OCI-LY1 (cell line): ENCODE measurements at regions not wholly inside any gene's neighbourhood (a gene's known extent, or its start where the extent isn't known, plus 50 kb on each side); places are given as distances from the start of the nearest gene placed in this dataset.

ENCODE experiments used
- EZH2 ChIP-seq: fragments of 200-600 bp; sonication (generic), shearing (Covaris generic); IDR thresholded peaks from 2 replicates; pipeline ENCODE4 v1.8.0; 2017; ENCODE audit warnings: borderline replicate concordance, mixed run types, mild to moderate bottlenecking, antibody characterized with exemption, low read length, moderate library complexity, mixed read lengths
- TF ChIP-seq, protein P1 (sequence below): fragments of 200-600 bp; sonication (generic), shearing (Covaris generic); IDR thresholded peaks from 2 replicates; pipeline ENCODE4 v1.5.1; 2017; ENCODE audit warnings: mild to moderate bottlenecking, antibody characterized with exemption, low read length, moderate library complexity, mixed read lengths

DNA sequence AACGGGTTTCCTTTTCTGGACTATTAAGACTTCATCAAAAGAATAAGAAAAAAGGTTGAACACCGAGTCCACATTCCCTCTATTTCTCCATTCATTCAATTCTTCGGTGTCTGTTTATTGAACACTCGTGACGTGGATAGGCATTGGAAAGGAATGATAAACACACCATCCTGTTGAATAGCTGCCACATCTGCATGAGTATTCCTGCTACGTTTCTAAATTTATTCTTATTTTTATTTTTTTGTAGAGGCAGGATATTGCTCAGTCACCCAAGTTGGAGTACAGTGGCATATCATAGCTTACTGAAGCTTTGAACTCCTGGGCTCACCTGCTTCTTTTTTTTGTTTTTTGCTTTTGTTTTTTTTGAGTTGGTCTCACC lies 80.8 kb upstream of the CIBAR2 start:
- TF ChIP-seq, protein P1, sequence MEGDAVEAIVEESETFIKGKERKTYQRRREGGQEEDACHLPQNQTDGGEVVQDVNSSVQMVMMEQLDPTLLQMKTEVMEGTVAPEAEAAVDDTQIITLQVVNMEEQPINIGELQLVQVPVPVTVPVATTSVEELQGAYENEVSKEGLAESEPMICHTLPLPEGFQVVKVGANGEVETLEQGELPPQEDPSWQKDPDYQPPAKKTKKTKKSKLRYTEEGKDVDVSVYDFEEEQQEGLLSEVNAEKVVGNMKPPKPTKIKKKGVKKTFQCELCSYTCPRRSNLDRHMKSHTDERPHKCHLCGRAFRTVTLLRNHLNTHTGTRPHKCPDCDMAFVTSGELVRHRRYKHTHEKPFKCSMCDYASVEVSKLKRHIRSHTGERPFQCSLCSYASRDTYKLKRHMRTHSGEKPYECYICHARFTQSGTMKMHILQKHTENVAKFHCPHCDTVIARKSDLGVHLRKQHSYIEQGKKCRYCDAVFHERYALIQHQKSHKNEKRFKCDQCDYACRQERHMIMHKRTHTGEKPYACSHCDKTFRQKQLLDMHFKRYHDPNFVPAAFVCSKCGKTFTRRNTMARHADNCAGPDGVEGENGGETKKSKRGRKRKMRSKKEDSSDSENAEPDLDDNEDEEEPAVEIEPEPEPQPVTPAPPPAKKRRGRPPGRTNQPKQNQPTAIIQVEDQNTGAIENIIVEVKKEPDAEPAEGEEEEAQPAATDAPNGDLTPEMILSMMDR, result no peak
- no peak for TF ChIP-seq EZH2
